Activated T-cell treated with anti-CD3 and anti-CD28 coated beads for 1 hour (primary cell): ENCODE measurements at regions not wholly inside any gene's neighbourhood (a gene's known extent, or its start where the extent isn't known, plus 50 kb on each side); places are given as distances from the start of the nearest gene placed in this dataset.

Experiments
- DNase-seq: peaks from one replicate; pipeline ENCODE4 v3.0.0-alpha.2; 2020; ENCODE audit warnings: low read depth

GRCh38 chr13:22092791-22093560, 422.1 kb downstream of the FGF9 start:
- no peak for DNase-seq

GRCh38 chr13:22095794-22096193, 424.9 kb downstream of the FGF9 start:
- no peak for DNase-seq

- DNase-seq = no peak
These were observed 428.7 kb downstream of the FGF9 start for GRCh38 chr13:22099585-22099984.

GRCh38 chr13:22102271-22102670, 431.4 kb downstream of the FGF9 start:
- DNase-seq = no peak

- no peak for DNase-seq
These were observed 432.5 kb downstream of the FGF9 start for GRCh38 chr13:22103046-22104027.

GRCh38 chr13:22106058-22106457, 435.2 kb downstream of the FGF9 start:
- DNase-seq = no peak

- no peak for DNase-seq
These were observed 436.7 kb downstream of the FGF9 start for GRCh38 chr13:22107549-22107948.

GRCh38 chr13:22108283-22108942, 437.5 kb downstream of the FGF9 start:
- no peak for DNase-seq

GRCh38 chr13:22108979-22109378, 438.1 kb downstream of the FGF9 start:
- DNase-seq = no peak

- DNase-seq = no peak
These were observed 439.5 kb downstream of the FGF9 start for GRCh38 chr13:22110368-22110767.

GRCh38 chr13:22111152-22111783, 440.4 kb downstream of the FGF9 start:
- no peak for DNase-seq

- DNase-seq = no peak
These were observed 441.1 kb downstream of the FGF9 start for GRCh38 chr13:22111961-22112360.

GRCh38 chr13:22112956-22113745, 442.3 kb downstream of the FGF9 start:
- no peak for DNase-seq

GRCh38 chr13:22114630-22115311, 443.9 kb downstream of the FGF9 start:
- DNase-seq = no peak

GRCh38 chr13:22118158-22118557, 447.3 kb downstream of the FGF9 start:
- no peak for DNase-seq

GRCh38 chr13:22120646-22121045, 449.8 kb downstream of the FGF9 start:
- DNase-seq = no peak

GRCh38 chr13:22121146-22121739, 450.4 kb downstream of the FGF9 start:
- DNase-seq = no peak

- no peak for DNase-seq
These were observed 455.7 kb downstream of the FGF9 start for GRCh38 chr13:22126433-22127021.

GRCh38 chr13:22127277-22128164, 456.6 kb downstream of the FGF9 start:
- DNase-seq = no peak
